HEK293 (cell line): ENCODE measurements at regions not wholly inside any gene's neighbourhood (a gene's known extent, or its start where the extent isn't known, plus 50 kb on each side); places are given as distances from the start of the nearest gene placed in this dataset.

Source experiments
- CTCF ChIA-PET: fragments of 350-600 bp; formaldehyde crosslinking; extraction: SDS; loops from one replicate; lab custom pipeline; 2021; ENCODE audit warnings: antibody characterized with exemption; lab: Yijun Ruan, JAX
- POLR2A ChIA-PET: fragments of 300-600 bp; formaldehyde crosslinking; extraction: SDS; loops from one replicate; lab custom pipeline; 2020; ENCODE audit warnings: antibody characterized with exemption, inconsistent platforms; lab: Yijun Ruan, JAX
- H3K27ac ChIP-seq: fragments of 200-500 bp; sonication (Bioruptor generic); 2 replicates; pipeline ENCODE4 v1.5.1; 2014; ENCODE audit warnings: low read depth, low read length, control low read depth, inconsistent platforms; ENCODE audit errors: extremely low read depth
- H3K36me3 ChIP-seq, 2 experiments: fragments of 200-500 bp in 1 of 2; sonication (Bioruptor generic) in 1 of 2; 1 replicate in 1 of 2; 2 replicates in 1 of 2; pipeline ENCODE4 v1.5.1; 2014 to 2017; ENCODE audit warnings: inconsistent platforms in 2 of 2, low read length in 2 of 2; ENCODE audit not compliant: control insufficient read depth in 2 of 2, insufficient read depth in 1 of 2
- H3K4me1 ChIP-seq: fragments of 200-500 bp; sonication (Bioruptor generic); 2 replicates; pipeline ENCODE4 v1.5.1; 2014; ENCODE audit warnings: mild to moderate bottlenecking, low read length, inconsistent platforms; ENCODE audit not compliant: control insufficient read depth, insufficient read depth
- H3K4me3 ChIP-seq: 2 replicates; pipeline ENCODE4 v1.5.1; 2011; ENCODE audit warnings: low read depth, mild to moderate bottlenecking, control low read depth, low read length, moderate library complexity
- H3K9me3 ChIP-seq: fragments of 200-500 bp; sonication (Bioruptor generic); 2 replicates; pipeline ENCODE4 v1.5.1; 2014; ENCODE audit warnings: low read depth, low read length, inconsistent platforms; ENCODE audit not compliant: control insufficient read depth, insufficient read depth
- BCL11A ChIP-seq: fragments of 450-650 bp; formaldehyde crosslinking; IDR thresholded peaks from 2 replicates; pipeline ENCODE4 v1.5.1; 2016; ENCODE audit warnings: low read depth, missing biosample characterization, missing genetic modification characterization
- BCL11B ChIP-seq: fragments of 450-650 bp; formaldehyde crosslinking; IDR thresholded peaks from 2 replicates; pipeline ENCODE4 v1.5.1; 2016; ENCODE audit warnings: low read depth, missing biosample characterization, missing genetic modification characterization
- FEZF1 ChIP-seq: fragments of 450-650 bp; formaldehyde crosslinking; IDR thresholded peaks from 2 replicates; pipeline ENCODE4 v1.5.1; 2016; ENCODE audit warnings: missing biosample characterization, missing genetic modification characterization
- KLF16 ChIP-seq: fragments of 450-650 bp; formaldehyde crosslinking; IDR thresholded peaks from 2 replicates; pipeline ENCODE4 v1.5.1; 2017; ENCODE audit warnings: missing biosample characterization, missing genetic modification characterization
- PATZ1 ChIP-seq: fragments of 450-650 bp; formaldehyde crosslinking; IDR thresholded peaks from 2 replicates; pipeline ENCODE4 v1.5.1; 2016; ENCODE audit warnings: missing biosample characterization, missing genetic modification characterization
- YY1 ChIP-seq: fragments of 450-650 bp; formaldehyde crosslinking; IDR thresholded peaks from 2 replicates; pipeline ENCODE4 v1.5.1; 2018; ENCODE audit warnings: missing biosample characterization, missing genetic modification characterization
- ZBTB48 ChIP-seq: fragments of 450-650 bp; formaldehyde crosslinking; IDR thresholded peaks from 2 replicates; pipeline ENCODE4 v1.5.1; 2016; ENCODE audit warnings: missing biosample characterization, missing genetic modification characterization
- ZNF132 ChIP-seq: fragments of 450-650 bp; formaldehyde crosslinking; IDR thresholded peaks from 2 replicates; pipeline ENCODE4 v1.5.1; 2017; ENCODE audit warnings: missing biosample characterization, missing genetic modification characterization, borderline replicate concordance
- ZNF211 ChIP-seq: fragments of 450-650 bp; formaldehyde crosslinking; IDR thresholded peaks from 2 replicates; pipeline ENCODE4 v1.5.1; 2016; ENCODE audit warnings: low read depth, missing biosample characterization, missing genetic modification characterization
- ZNF248 ChIP-seq: fragments of 450-650 bp; formaldehyde crosslinking; IDR thresholded peaks from 2 replicates; pipeline ENCODE4 v1.5.1; 2017; ENCODE audit warnings: missing biosample characterization, missing genetic modification characterization
- ZNF274 ChIP-seq, 2 experiments: fragments of 200-500 bp in 1 of 2; fragments of 450-650 bp in 1 of 2; sonication (Bioruptor generic) in 1 of 2; formaldehyde crosslinking in 1 of 2; IDR thresholded peaks; 2 replicates each; pipeline versions ENCODE4 v1.5.1 to v1.6.1; 2014 to 2016; ENCODE audit warnings: borderline replicate concordance in 1 of 2, inconsistent platforms in 1 of 2, low read length in 1 of 2, missing biosample characterization in 1 of 2, missing genetic modification characterization in 1 of 2
- ZNF292 ChIP-seq: fragments of 450-650 bp; formaldehyde crosslinking; IDR thresholded peaks from 2 replicates; pipeline ENCODE4 v1.5.1; 2016; ENCODE audit warnings: low read depth, missing biosample characterization, missing genetic modification characterization, borderline replicate concordance
- ZNF302 ChIP-seq: fragments of 450-650 bp; formaldehyde crosslinking; IDR thresholded peaks from 2 replicates; pipeline ENCODE4 v1.5.1; 2016; ENCODE audit warnings: missing biosample characterization, missing genetic modification characterization, low read depth
- ZNF510 ChIP-seq: fragments of 450-650 bp; formaldehyde crosslinking; IDR thresholded peaks from 2 replicates; pipeline ENCODE4 v1.5.1; 2018; ENCODE audit warnings: mild to moderate bottlenecking, missing genetic modification characterization, missing biosample characterization; ENCODE audit not compliant: insufficient replicate concordance
- ZNF548 ChIP-seq: fragments of 450-650 bp; formaldehyde crosslinking; IDR thresholded peaks from 2 replicates; pipeline ENCODE4 v1.5.1; 2016; ENCODE audit warnings: missing biosample characterization, missing genetic modification characterization
- ZNF623 ChIP-seq: fragments of 450-650 bp; formaldehyde crosslinking; IDR thresholded peaks from 2 replicates; pipeline ENCODE4 v1.5.1; 2016; ENCODE audit warnings: missing biosample characterization, missing genetic modification characterization
- ZNF639 ChIP-seq: fragments of 450-650 bp; formaldehyde crosslinking; IDR thresholded peaks from 2 replicates; pipeline ENCODE4 v1.5.1; 2016; ENCODE audit warnings: missing biosample characterization, missing genetic modification characterization
- ZNF658 ChIP-seq: fragments of 450-650 bp; formaldehyde crosslinking; IDR thresholded peaks from 2 replicates; pipeline ENCODE4; 2016; ENCODE audit warnings: missing biosample characterization, missing genetic modification characterization
- ZNF776 ChIP-seq: fragments of 450-650 bp; formaldehyde crosslinking; IDR thresholded peaks from 2 replicates; pipeline ENCODE4 v1.5.0; 2017; ENCODE audit warnings: missing biosample characterization, missing genetic modification characterization, borderline replicate concordance
- ZNF785 ChIP-seq: fragments of 450-650 bp; formaldehyde crosslinking; IDR thresholded peaks from 2 replicates; pipeline ENCODE4 v1.5.1; 2016; ENCODE audit warnings: missing biosample characterization, missing genetic modification characterization
- TF ChIP-seq, protein P1 (sequence below): fragments of 450-650 bp; formaldehyde crosslinking; IDR thresholded peaks from 2 replicates; pipeline ENCODE4 v1.5.1; 2016; ENCODE audit warnings: missing biosample characterization, missing genetic modification characterization
- TF ChIP-seq, protein P2 (sequence below): fragments of 450-650 bp; formaldehyde crosslinking; IDR thresholded peaks from 2 replicates; pipeline ENCODE4 v1.5.1; 2016; ENCODE audit warnings: missing biosample characterization, missing genetic modification characterization, low read depth
- TF ChIP-seq, protein P3 (sequence below): fragments of 450-650 bp; formaldehyde crosslinking; IDR thresholded peaks from 2 replicates; pipeline ENCODE4 v1.5.1; 2017; ENCODE audit warnings: missing biosample characterization, mild to moderate bottlenecking, missing genetic modification characterization, moderate library complexity

GRCh38 chr2:118589721-118590120 lies 257.7 kb downstream of the EN1 start:
- CTCF ChIA-PET: interaction anchor here (0.6 kb wide), 1 partner anchor 1170 kb away, joined by 3 read pairs; no protein-coding TSS in a partner anchor

GRCh38 chr2:118588850-118589249 lies 258.6 kb downstream of the EN1 start:
- ChIA-PET POLR2A (no interaction called here), CTCF (no interaction called here)
- H3K36me3 ChIP-seq: no peaks in the 10 kb centered on the region
- H3K27ac ChIP-seq: no peak overlapping the region
- H3K4me1 ChIP-seq: no peaks in the 10 kb centered on the region
- no peaks in the 10 kb centered on the region for H3K9me3 ChIP-seq
- no peak for TF ChIP-seq ZNF639 (tag by site-specific recombination)
- TF ChIP-seq ZNF785 (tag by site-specific recombination): no peak
- TF ChIP-seq, protein P1, sequence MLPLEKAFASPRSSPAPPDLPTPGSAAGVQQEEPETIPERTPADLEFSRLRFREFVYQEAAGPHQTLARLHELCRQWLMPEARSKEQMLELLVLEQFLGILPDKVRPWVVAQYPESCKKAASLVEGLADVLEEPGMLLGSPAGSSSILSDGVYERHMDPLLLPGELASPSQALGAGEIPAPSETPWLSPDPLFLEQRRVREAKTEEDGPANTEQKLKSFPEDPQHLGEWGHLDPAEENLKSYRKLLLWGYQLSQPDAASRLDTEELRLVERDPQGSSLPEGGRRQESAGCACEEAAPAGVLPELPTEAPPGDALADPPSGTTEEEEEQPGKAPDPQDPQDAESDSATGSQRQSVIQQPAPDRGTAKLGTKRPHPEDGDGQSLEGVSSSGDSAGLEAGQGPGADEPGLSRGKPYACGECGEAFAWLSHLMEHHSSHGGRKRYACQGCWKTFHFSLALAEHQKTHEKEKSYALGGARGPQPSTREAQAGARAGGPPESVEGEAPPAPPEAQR: no peak
- no peak for TF ChIP-seq PATZ1 (tag by site-specific recombination)
- TF ChIP-seq, all 188 proteins: peak for 0
- H3K4me3 ChIP-seq: no peak overlapping the region

More at GRCh38 chr2:118589721-118590120, 257.7 kb downstream of the EN1 start:
- no peak for TF ChIP-seq ZNF658 (tag by site-specific recombination)
- Histone ChIP-seq H3K4me3 (no peak overlapping the region), H3K4me1 (no peaks in the 10 kb centered on the region), H3K27ac (no peak overlapping the region), H3K9me3 (no peaks in the 10 kb centered on the region), H3K36me3 (no peaks in the 10 kb centered on the region)
- POLR2A ChIA-PET: no interaction called here

- ChIA-PET CTCF (interaction anchor here (0.5 kb wide), 1 partner anchor 1116 kb away, joined by 3 read pairs; no protein-coding TSS in a partner anchor), POLR2A (no interaction called here)
- H3K36me3 ChIP-seq: no peaks in the 10 kb centered on the region
- no peaks in the 10 kb centered on the region for H3K4me1 ChIP-seq
- H3K27ac ChIP-seq: no peak overlapping the region
- no peaks in the 10 kb centered on the region for H3K9me3 ChIP-seq
- H3K4me3 ChIP-seq: no peak overlapping the region
- TF ChIP-seq ZNF510 (tag by site-specific recombination): no peak
- no peak for TF ChIP-seq ZNF211 (tag by site-specific recombination)
- TF ChIP-seq ZNF302: no peak
- no peak for TF ChIP-seq ZNF776
- no peak for TF ChIP-seq ZNF274 (IDR thresholded peaks at IDR 0.05; ENCODE audit: low read length)
- no peak for TF ChIP-seq ZNF274 (tag by site-specific recombination; IDR thresholded peaks at IDR 0.05; ENCODE audit: borderline replicate concordance)
- TF ChIP-seq ZBTB48 (tag by site-specific recombination): no peak
- TF ChIP-seq YY1: no peak
- no peak for TF ChIP-seq ZNF248
- TF ChIP-seq, protein P2, sequence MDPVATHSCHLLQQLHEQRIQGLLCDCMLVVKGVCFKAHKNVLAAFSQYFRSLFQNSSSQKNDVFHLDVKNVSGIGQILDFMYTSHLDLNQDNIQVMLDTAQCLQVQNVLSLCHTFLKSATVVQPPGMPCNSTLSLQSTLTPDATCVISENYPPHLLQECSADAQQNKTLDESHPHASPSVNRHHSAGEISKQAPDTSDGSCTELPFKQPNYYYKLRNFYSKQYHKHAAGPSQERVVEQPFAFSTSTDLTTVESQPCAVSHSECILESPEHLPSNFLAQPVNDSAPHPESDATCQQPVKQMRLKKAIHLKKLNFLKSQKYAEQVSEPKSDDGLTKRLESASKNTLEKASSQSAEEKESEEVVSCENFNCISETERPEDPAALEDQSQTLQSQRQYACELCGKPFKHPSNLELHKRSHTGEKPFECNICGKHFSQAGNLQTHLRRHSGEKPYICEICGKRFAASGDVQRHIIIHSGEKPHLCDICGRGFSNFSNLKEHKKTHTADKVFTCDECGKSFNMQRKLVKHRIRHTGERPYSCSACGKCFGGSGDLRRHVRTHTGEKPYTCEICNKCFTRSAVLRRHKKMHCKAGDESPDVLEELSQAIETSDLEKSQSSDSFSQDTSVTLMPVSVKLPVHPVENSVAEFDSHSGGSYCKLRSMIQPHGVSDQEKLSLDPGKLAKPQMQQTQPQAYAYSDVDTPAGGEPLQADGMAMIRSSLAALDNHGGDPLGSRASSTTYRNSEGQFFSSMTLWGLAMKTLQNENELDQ (tag by site-specific recombination): no peak
- TF ChIP-seq KLF16: no peak
- no peak for TF ChIP-seq ZNF623
- TF ChIP-seq ZNF132 (tag by site-specific recombination): no peak
- no peak for TF ChIP-seq ZNF292 (tag by site-specific recombination)
- no peak for TF ChIP-seq FEZF1 (tag by site-specific recombination)
- TF ChIP-seq BCL11A (tag by site-specific recombination): no peak
- TF ChIP-seq ZNF548 (tag by site-specific recombination): no peak
- no peak for TF ChIP-seq BCL11B (tag by site-specific recombination)
- TF ChIP-seq ZNF658 (tag by site-specific recombination): no peak
- TF ChIP-seq, protein P3, sequence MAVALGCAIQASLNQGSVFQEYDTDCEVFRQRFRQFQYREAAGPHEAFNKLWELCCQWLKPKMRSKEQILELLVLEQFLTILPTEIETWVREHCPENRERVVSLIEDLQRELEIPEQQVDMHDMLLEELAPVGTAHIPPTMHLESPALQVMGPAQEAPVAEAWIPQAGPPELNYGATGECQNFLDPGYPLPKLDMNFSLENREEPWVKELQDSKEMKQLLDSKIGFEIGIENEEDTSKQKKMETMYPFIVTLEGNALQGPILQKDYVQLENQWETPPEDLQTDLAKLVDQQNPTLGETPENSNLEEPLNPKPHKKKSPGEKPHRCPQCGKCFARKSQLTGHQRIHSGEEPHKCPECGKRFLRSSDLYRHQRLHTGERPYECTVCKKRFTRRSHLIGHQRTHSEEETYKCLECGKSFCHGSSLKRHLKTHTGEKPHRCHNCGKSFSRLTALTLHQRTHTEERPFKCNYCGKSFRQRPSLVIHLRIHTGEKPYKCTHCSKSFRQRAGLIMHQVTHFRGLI (tag by site-specific recombination): no peak
Measured at GRCh38 chr2:118586312-118586711, 261.1 kb downstream of the EN1 start.
